GM18508 (cell line): ENCODE measurements at regions not wholly inside any gene's neighbourhood (a gene's known extent, or its start where the extent isn't known, plus 50 kb on each side); places are given as distances from the start of the nearest gene placed in this dataset.
"Not testable (repeated sequence)": the region's sequence is repeated elsewhere in the genome, so short reads cannot be mapped to it uniquely, and the experiment has no call there.

Experiments
- ATAC-seq: cut with Tn5 transposase; IDR thresholded peaks from one replicate; pipeline ENCODE4 v1.9.1; 2021; ENCODE audit warnings: moderate number of reproducible peaks; ENCODE audit not compliant: insufficient read depth, unreplicated experiment

GRCh38 chr1:120657804-120658203 is 65.9 kb upstream of the NBPF26 start:
- ATAC-seq, result not testable (repeated sequence)

- not testable (repeated sequence) for ATAC-seq
These were observed 65.1 kb upstream of the NBPF26 start for GRCh38 chr1:120658622-120659021.

- not testable (repeated sequence) for ATAC-seq
These were observed 64.6 kb upstream of the NBPF26 start for GRCh38 chr1:120659133-120659532.

- ATAC-seq, result not testable (repeated sequence)
These were observed 59.1 kb upstream of the NBPF26 start for GRCh38 chr1:120664376-120665249.

DNA sequence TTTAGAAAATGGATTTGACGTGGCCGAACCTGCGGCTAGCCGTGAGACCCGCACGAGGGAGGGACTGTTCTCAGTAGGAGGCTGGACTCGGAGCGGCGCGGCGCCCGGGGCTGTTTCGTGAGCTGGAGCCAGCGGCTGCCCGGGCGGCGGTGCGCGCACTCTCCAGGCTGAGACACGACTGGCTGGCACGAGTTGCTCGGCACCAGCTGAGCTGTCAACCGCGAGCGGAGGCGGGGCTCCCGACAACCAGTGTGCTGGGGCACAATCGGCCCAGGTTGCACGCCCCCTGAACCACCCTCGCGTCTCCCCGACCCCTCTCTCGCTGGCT is 58.5 kb upstream of the NBPF26 start:
- ATAC-seq, result not testable (repeated sequence)

GRCh38 chr1:120668187-120668586 is 55.6 kb upstream of the NBPF26 start:
- ATAC-seq, result not testable (repeated sequence)
